SK-N-SH (cell line): ENCODE measurements at regions not wholly inside any gene's neighbourhood (a gene's known extent, or its start where the extent isn't known, plus 50 kb on each side); places are given as distances from the start of the nearest gene placed in this dataset.

Source experiments
- CTCF ChIA-PET: fragments of 300-600, 350-600 bp; formaldehyde crosslinking; extraction: SDS; loops from one replicate; lab custom pipeline; 2021; lab: Yijun Ruan, JAX
- POLR2A ChIA-PET: fragments of 350-600 bp; sonication (Branson Sonifier 250); formaldehyde crosslinking; extraction: SDS; loops from one replicate; lab custom pipeline; 2020; ENCODE audit warnings: antibody characterized with exemption, inconsistent platforms; lab: Yijun Ruan, JAX
- DNase-seq: peaks from one replicate; pipeline ENCODE4 v3.0.0; 2012
- H2AFZ ChIP-seq: fragments of 200-600 bp; sonication (generic); 2 replicates; pipeline ENCODE4 v1.8.1; 2016; ENCODE audit warnings: antibody characterized with exemption, mild to moderate bottlenecking, low read depth
- H3F3A ChIP-seq: fragments of 200-600 bp; sonication (generic); replicated peaks from 2 replicates; pipeline ENCODE3; 2016; ENCODE audit warnings: antibody characterized with exemption, mild to moderate bottlenecking; ENCODE audit not compliant: insufficient read depth
- H3K27ac ChIP-seq, 2 experiments: fragments of 200-500 bp in 1 of 2; fragments of 200-600 bp in 1 of 2; sonication (Bioruptor generic) in 1 of 2; sonication (generic), shearing (Covaris generic) in 1 of 2; 2 replicates each; pipeline versions ENCODE4 v1.5.1 to v1.6.1; 2014 to 2016; ENCODE audit warnings: low read depth in 2 of 2, inconsistent platforms in 1 of 2, low read length in 1 of 2, mild to moderate bottlenecking in 1 of 2, mixed read lengths in 1 of 2
- H3K27me3 ChIP-seq: fragments of 200-600 bp; sonication (generic), shearing (Covaris generic); 2 replicates; pipeline ENCODE4 v1.6.1; 2016; ENCODE audit warnings: mixed run types; ENCODE audit not compliant: insufficient read depth
- H3K36me3 ChIP-seq, 2 experiments: fragments of 200-500 bp in 1 of 2; fragments of 200-600 bp in 1 of 2; sonication (Bioruptor generic) in 1 of 2; sonication (generic) in 1 of 2; replicated peaks in 1 of 2; 2 replicates each; pipeline versions ENCODE3 to v1.5.1; 2014 to 2016; ENCODE audit warnings: low read length in 1 of 2, mild to moderate bottlenecking in 1 of 2; ENCODE audit not compliant: insufficient read depth in 2 of 2, control insufficient read depth in 1 of 2
- H3K4me1 ChIP-seq, 2 experiments: fragments of 200-500 bp in 1 of 2; fragments of 200-600 bp in 1 of 2; sonication (Bioruptor generic) in 1 of 2; sonication (generic), shearing (Covaris generic) in 1 of 2; 2 replicates each; pipeline versions ENCODE4 v1.5.1 to v1.6.1; 2014 to 2016; ENCODE audit warnings: low read depth in 1 of 2, low read length in 1 of 2, mixed run types in 1 of 2; ENCODE audit not compliant: insufficient read depth in 2 of 2, control insufficient read depth in 1 of 2
- H3K4me2 ChIP-seq: fragments of 200-600 bp; sonication (generic), shearing (Covaris generic); 2 replicates; pipeline ENCODE4 v1.6.1; 2017; ENCODE audit warnings: mixed run types
- H3K4me3 ChIP-seq, 2 experiments: fragments of 200-500 bp in 1 of 2; fragments of 200-600 bp in 1 of 2; sonication (Bioruptor generic) in 1 of 2; sonication (generic), shearing (Covaris generic) in 1 of 2; 2 replicates each; pipeline versions ENCODE4 v1.5.1 to v1.8.1; 2014 to 2016; ENCODE audit warnings: low read depth in 2 of 2, inconsistent platforms in 1 of 2, low read length in 1 of 2, mild to moderate bottlenecking in 1 of 2, mixed read lengths in 1 of 2, moderate library complexity in 1 of 2
- H3K79me2 ChIP-seq: fragments of 200-600 bp; sonication (generic); 2 replicates; pipeline ENCODE4 v1.8.1; 2017; ENCODE audit warnings: mild to moderate bottlenecking; ENCODE audit not compliant: insufficient read depth
- H3K9ac ChIP-seq: fragments of 200-600 bp; sonication (generic); 2 replicates; pipeline ENCODE4 v1.6.1; 2017; ENCODE audit warnings: mixed run types
- H3K9me2 ChIP-seq: fragments of 200-600 bp; sonication (generic); 2 replicates; pipeline ENCODE4 v1.6.1; 2017; ENCODE audit warnings: mixed run types
- H3K9me3 ChIP-seq: fragments of 200-600 bp; sonication (generic); 2 replicates; pipeline ENCODE4 v1.6.1; 2017; ENCODE audit warnings: mixed run types, mild to moderate bottlenecking, moderate library complexity
- H4K20me1 ChIP-seq: fragments of 200-600 bp; sonication (generic); 2 replicates; pipeline ENCODE4 v1.6.1; 2017; ENCODE audit warnings: mild to moderate bottlenecking, mixed run types; ENCODE audit not compliant: insufficient read depth
- CHD2 ChIP-seq: fragments of 150-350 bp; IDR thresholded peaks from 2 replicates; pipeline ENCODE4 v1.6.1; 2018; ENCODE audit warnings: low read length; ENCODE audit not compliant: partially characterized antibody
- EP300 ChIP-seq, 2 experiments: IDR thresholded peaks; 2 replicates each; pipeline versions ENCODE4 v1.4.0 to v1.6.1; 2012; ENCODE audit warnings: borderline replicate concordance in 1 of 2, low read depth in 1 of 2, low read length in 1 of 2
- EZH2phosphoT487 ChIP-seq: fragments of 200-600 bp; sonication (generic); IDR thresholded peaks from 2 replicates; pipeline ENCODE4 v1.6.1; 2017; ENCODE audit warnings: low read depth, mixed run types, mild to moderate bottlenecking, antibody characterized with exemption, moderate library complexity, borderline replicate concordance
- FOSL2 ChIP-seq: IDR thresholded peaks from 2 replicates; pipeline ENCODE4 v1.4.0; 2012; ENCODE audit warnings: low read depth, mild to moderate bottlenecking, moderate library complexity, borderline replicate concordance
- FOXM1 ChIP-seq: IDR thresholded peaks from 2 replicates; pipeline ENCODE4 v1.4.0; 2012; ENCODE audit warnings: low read depth, mild to moderate bottlenecking
- GATA2 ChIP-seq: sonication (generic); formaldehyde crosslinking; IDR thresholded peaks from 2 replicates; pipeline ENCODE4 v1.5.0; 2020; ENCODE audit warnings: mild to moderate bottlenecking, missing genetic modification reagents
- JUND ChIP-seq: IDR thresholded peaks from 2 replicates; pipeline ENCODE4 v1.4.0; 2012
- MAX ChIP-seq: IDR thresholded peaks from 2 replicates; pipeline ENCODE4 v1.4.0; 2012; ENCODE audit warnings: low read depth
- MEF2A ChIP-seq: IDR thresholded peaks from 2 replicates; pipeline ENCODE4 v1.4.0; 2012; ENCODE audit warnings: low read depth, borderline replicate concordance
- MXI1 ChIP-seq: IDR thresholded peaks from 2 replicates; pipeline ENCODE4 v1.6.1; 2012; ENCODE audit warnings: mild to moderate bottlenecking, low read depth, low read length, improper control_type of control experiment
- NFIC ChIP-seq: IDR thresholded peaks from 2 replicates; pipeline ENCODE4 v1.4.0; 2012; ENCODE audit warnings: borderline replicate concordance
- POLR2AphosphoS5 ChIP-seq: IDR thresholded peaks from 2 replicates; pipeline ENCODE4 v1.6.1; 2012; ENCODE audit warnings: low read depth, low read length
- RAD21 ChIP-seq: IDR thresholded peaks from 2 replicates; pipeline ENCODE4 v1.6.1; 2012; ENCODE audit warnings: mild to moderate bottlenecking, low read length
- RCOR1 ChIP-seq: fragments of 150-350 bp; IDR thresholded peaks from 2 replicates; pipeline ENCODE4 v1.6.1; 2017; ENCODE audit warnings: antibody characterized with exemption, low read length
- RFX5 ChIP-seq: IDR thresholded peaks from 2 replicates; pipeline ENCODE4 v1.6.1; 2012; ENCODE audit warnings: mild to moderate bottlenecking, improper control_type of control experiment, low read length
- RXRA ChIP-seq: IDR thresholded peaks from 2 replicates; pipeline ENCODE4 v1.4.0; 2012; ENCODE audit warnings: low read depth, mild to moderate bottlenecking, borderline replicate concordance
- SIN3A ChIP-seq: IDR thresholded peaks from 2 replicates; pipeline ENCODE4 v1.6.1; 2012; ENCODE audit warnings: low read depth, mild to moderate bottlenecking, low read length, moderate library complexity, borderline replicate concordance
- TCF12 ChIP-seq: IDR thresholded peaks from 2 replicates; pipeline ENCODE4 v1.4.0; 2012
- TEAD4 ChIP-seq: IDR thresholded peaks from 2 replicates; pipeline ENCODE4 v1.4.0; 2012; ENCODE audit warnings: mild to moderate bottlenecking, borderline replicate concordance; ENCODE audit not compliant: insufficient read depth
- USF1 ChIP-seq: IDR thresholded peaks from 2 replicates; pipeline ENCODE4 v1.4.0; 2012; ENCODE audit warnings: low read depth, borderline replicate concordance
- YY1 ChIP-seq: IDR thresholded peaks from 2 replicates; pipeline ENCODE4 v1.4.0; 2012; ENCODE audit warnings: low read depth, mild to moderate bottlenecking
- whole genome bisulfite sequencing: methylation state at CpG from one replicate; pipeline ENCODE4 v1.1.6; 2017; ENCODE audit warnings: low lambda C conversion rate; 5-methylcytosine and 5-hydroxymethylcytosine counted together
- TF ChIP-seq, protein P1 (sequence below): IDR thresholded peaks from 2 replicates; pipeline ENCODE4 v1.6.1; 2012; ENCODE audit warnings: mild to moderate bottlenecking, low read depth, low read length, moderate library complexity

- POLR2A ChIA-PET, result no interaction called here
- peaks cover 5% of the 10 kb centered on the region in 2 experiments; a peak in 2 of 4 replicates for H3K4me1 ChIP-seq
- no peak for TF ChIP-seq RAD21
- no peak for TF ChIP-seq MAX
- TF ChIP-seq FOSL2, result no peak
- TF ChIP-seq YY1, result no peak
- TF ChIP-seq GATA2 (CRISPR knock-in tag), result no peak
- no peak for TF ChIP-seq EP300 (IDR thresholded peaks at IDR 0.05; ENCODE audit: borderline replicate concordance in 1 of 2, low read depth in 1 of 2, low read length in 1 of 2)
- no peak for TF ChIP-seq FOXM1
- TF ChIP-seq NFIC, result no peak
- no peak for TF ChIP-seq EZH2phosphoT487
- no peak for TF ChIP-seq POLR2AphosphoS5
- DNase-seq, result no peak
- H3K79me2 ChIP-seq, result no peaks in the 10 kb centered on the region
- no peak overlapping the region for H3K4me2 ChIP-seq
- H3F3A ChIP-seq, result no peaks in the 10 kb centered on the region
- H3K9ac ChIP-seq, result no peak overlapping the region
- no peak overlapping the region for H2AFZ ChIP-seq
- no peak overlapping the region for H3K27ac ChIP-seq
- no peaks in the 10 kb centered on the region for H4K20me1 ChIP-seq
- no peaks in the 10 kb centered on the region for H3K9me3 ChIP-seq
- CTCF ChIA-PET, result no interaction called here
- no peaks in the 10 kb centered on the region for H3K9me2 ChIP-seq
- no peaks in the 10 kb centered on the region for H3K36me3 ChIP-seq
- WGBS, result 24% methylated on average over 7 of the region's 12 CpGs
- H3K27me3 ChIP-seq, result no peaks in the 10 kb centered on the region
- no peak overlapping the region for H3K4me3 ChIP-seq
These were observed 956.4 kb downstream of the BRD1 start for GRCh38 chr22:48871176-48871840.

GRCh38 chr22:48870436-48870835 is 957.2 kb downstream of the BRD1 start:
- no peaks in the 10 kb centered on the region for H3F3A ChIP-seq
- no peak overlapping the region for H3K9ac ChIP-seq
- H3K9me2 ChIP-seq, result no peaks in the 10 kb centered on the region
- no peaks in the 10 kb centered on the region for H4K20me1 ChIP-seq
- TF ChIP-seq RFX5, result no peak
- TF ChIP-seq MXI1, result no peak
- TF ChIP-seq, protein P1, sequence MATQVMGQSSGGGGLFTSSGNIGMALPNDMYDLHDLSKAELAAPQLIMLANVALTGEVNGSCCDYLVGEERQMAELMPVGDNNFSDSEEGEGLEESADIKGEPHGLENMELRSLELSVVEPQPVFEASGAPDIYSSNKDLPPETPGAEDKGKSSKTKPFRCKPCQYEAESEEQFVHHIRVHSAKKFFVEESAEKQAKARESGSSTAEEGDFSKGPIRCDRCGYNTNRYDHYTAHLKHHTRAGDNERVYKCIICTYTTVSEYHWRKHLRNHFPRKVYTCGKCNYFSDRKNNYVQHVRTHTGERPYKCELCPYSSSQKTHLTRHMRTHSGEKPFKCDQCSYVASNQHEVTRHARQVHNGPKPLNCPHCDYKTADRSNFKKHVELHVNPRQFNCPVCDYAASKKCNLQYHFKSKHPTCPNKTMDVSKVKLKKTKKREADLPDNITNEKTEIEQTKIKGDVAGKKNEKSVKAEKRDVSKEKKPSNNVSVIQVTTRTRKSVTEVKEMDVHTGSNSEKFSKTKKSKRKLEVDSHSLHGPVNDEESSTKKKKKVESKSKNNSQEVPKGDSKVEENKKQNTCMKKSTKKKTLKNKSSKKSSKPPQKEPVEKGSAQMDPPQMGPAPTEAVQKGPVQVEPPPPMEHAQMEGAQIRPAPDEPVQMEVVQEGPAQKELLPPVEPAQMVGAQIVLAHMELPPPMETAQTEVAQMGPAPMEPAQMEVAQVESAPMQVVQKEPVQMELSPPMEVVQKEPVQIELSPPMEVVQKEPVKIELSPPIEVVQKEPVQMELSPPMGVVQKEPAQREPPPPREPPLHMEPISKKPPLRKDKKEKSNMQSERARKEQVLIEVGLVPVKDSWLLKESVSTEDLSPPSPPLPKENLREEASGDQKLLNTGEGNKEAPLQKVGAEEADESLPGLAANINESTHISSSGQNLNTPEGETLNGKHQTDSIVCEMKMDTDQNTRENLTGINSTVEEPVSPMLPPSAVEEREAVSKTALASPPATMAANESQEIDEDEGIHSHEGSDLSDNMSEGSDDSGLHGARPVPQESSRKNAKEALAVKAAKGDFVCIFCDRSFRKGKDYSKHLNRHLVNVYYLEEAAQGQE, result no peak
- TF ChIP-seq SIN3A, result no peak
- no peak for TF ChIP-seq TEAD4
- no peak for TF ChIP-seq CHD2
- TF ChIP-seq RXRA, result no peak
- TF ChIP-seq EP300 (IDR thresholded peaks at IDR 0.05; ENCODE audit: borderline replicate concordance in 1 of 2, low read depth in 1 of 2, low read length in 1 of 2), result no peak
- no peak for TF ChIP-seq RAD21
- TF ChIP-seq FOSL2, result no peak
- TF ChIP-seq JUND, result no peak
- TF ChIP-seq YY1, result no peak
- TF ChIP-seq MEF2A, result no peak
- no peak for TF ChIP-seq USF1
- TF ChIP-seq TCF12, result no peak
- TF ChIP-seq RCOR1, result no peak
- no peak for TF ChIP-seq POLR2AphosphoS5
- TF ChIP-seq, all 33 proteins: peak for 0
- Histone ChIP-seq H3K79me2 (no peaks in the 10 kb centered on the region), H3K9me3 (no peaks in the 10 kb centered on the region), H3K36me3 (no peaks in the 10 kb centered on the region), H3K4me3 (no peak overlapping the region), H2AFZ (no peak overlapping the region), H3K27me3 (no peaks in the 10 kb centered on the region), H3K4me1 (peaks cover 5 to 11% of the 10 kb centered on the region in 2 experiments; a peak in 2 of 4 replicates), H3K4me2 (no peak overlapping the region), H3K27ac (no peak overlapping the region)
- DNase-seq, result no peak
- 15% methylated on average over 6 of the region's 13 CpGs for WGBS
- POLR2A ChIA-PET, result no interaction called here
- CTCF ChIA-PET, result no interaction called here
